ENCODE measurements at regions not wholly inside any gene's neighbourhood (a gene's known extent, or its start where the extent isn't known, plus 50 kb on each side); places are given as distances from the start of the nearest gene placed in this dataset.

DNA sequence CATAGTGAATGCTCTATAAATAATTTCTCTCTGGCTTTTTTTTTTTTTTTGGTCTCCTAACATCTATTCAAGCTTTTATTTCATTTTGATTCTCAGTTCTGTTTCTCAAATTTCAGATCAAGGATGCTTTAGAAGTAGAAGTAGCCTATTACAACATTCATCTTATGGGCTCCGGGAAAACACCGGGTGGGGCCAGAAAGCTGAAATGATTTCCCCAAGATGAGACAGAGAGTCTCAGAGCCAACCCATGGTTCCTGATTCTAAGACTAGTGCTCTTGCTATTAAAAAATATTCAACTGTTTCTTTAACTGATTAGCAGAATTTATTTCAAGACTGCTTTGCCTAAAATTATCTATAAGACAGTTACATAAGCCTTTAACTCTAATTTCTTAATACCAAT, 147.2 kb upstream of the CCDC68 start (continued):
- TF ChIP-seq, protein P1, sequence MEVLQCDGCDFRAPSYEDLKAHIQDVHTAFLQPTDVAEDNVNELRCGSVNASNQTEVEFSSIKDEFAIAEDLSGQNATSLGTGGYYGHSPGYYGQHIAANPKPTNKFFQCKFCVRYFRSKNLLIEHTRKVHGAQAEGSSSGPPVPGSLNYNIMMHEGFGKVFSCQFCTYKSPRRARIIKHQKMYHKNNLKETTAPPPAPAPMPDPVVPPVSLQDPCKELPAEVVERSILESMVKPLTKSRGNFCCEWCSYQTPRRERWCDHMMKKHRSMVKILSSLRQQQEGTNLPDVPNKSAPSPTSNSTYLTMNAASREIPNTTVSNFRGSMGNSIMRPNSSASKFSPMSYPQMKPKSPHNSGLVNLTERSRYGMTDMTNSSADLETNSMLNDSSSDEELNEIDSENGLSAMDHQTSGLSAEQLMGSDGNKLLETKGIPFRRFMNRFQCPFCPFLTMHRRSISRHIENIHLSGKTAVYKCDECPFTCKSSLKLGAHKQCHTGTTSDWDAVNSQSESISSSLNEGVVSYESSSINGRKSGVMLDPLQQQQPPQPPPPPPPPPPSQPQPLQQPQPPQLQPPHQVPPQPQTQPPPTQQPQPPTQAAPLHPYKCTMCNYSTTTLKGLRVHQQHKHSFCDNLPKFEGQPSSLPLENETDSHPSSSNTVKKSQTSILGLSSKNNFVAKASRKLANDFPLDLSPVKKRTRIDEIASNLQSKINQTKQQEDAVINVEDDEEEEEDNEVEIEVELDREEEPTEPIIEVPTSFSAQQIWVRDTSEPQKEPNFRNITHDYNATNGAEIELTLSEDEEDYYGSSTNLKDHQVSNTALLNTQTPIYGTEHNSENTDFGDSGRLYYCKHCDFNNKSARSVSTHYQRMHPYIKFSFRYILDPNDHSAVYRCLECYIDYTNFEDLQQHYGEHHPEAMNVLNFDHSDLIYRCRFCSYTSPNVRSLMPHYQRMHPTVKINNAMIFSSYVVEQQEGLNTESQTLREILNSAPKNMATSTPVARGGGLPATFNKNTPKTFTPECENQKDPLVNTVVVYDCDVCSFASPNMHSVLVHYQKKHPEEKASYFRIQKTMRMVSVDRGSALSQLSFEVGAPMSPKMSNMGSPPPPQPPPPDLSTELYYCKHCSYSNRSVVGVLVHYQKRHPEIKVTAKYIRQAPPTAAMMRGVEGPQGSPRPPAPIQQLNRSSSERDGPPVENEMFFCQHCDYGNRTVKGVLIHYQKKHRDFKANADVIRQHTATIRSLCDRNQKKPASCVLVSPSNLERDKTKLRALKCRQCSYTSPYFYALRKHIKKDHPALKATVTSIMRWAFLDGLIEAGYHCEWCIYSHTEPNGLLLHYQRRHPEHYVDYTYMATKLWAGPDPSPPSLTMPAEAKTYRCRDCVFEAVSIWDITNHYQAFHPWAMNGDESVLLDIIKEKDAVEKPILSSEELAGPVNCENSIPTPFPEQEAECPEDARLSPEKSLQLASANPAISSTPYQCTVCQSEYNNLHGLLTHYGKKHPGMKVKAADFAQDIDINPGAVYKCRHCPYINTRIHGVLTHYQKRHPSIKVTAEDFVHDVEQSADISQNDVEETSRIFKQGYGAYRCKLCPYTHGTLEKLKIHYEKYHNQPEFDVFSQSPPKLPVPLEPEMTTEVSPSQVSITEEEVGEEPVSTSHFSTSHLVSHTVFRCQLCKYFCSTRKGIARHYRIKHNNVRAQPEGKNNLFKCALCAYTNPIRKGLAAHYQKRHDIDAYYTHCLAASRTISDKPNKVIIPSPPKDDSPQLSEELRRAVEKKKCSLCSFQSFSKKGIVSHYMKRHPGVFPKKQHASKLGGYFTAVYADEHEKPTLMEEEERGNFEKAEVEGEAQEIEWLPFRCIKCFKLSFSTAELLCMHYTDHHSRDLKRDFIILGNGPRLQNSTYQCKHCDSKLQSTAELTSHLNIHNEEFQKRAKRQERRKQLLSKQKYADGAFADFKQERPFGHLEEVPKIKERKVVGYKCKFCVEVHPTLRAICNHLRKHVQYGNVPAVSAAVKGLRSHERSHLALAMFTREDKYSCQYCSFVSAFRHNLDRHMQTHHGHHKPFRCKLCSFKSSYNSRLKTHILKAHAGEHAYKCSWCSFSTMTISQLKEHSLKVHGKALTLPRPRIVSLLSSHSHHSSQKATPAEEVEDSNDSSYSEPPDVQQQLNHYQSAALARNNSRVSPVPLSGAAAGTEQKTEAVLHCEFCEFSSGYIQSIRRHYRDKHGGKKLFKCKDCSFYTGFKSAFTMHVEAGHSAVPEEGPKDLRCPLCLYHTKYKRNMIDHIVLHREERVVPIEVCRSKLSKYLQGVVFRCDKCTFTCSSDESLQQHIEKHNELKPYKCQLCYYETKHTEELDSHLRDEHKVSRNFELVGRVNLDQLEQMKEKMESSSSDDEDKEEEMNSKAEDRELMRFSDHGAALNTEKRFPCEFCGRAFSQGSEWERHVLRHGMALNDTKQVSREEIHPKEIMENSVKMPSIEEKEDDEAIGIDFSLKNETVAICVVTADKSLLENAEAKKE (CRISPR knock-in tag; IDR thresholded peaks at IDR 0.05) = no peak
- TF ChIP-seq STAT1 (IDR thresholded peaks at IDR 0.05; ENCODE audit: unreplicated experiment) = no peak

DNA sequence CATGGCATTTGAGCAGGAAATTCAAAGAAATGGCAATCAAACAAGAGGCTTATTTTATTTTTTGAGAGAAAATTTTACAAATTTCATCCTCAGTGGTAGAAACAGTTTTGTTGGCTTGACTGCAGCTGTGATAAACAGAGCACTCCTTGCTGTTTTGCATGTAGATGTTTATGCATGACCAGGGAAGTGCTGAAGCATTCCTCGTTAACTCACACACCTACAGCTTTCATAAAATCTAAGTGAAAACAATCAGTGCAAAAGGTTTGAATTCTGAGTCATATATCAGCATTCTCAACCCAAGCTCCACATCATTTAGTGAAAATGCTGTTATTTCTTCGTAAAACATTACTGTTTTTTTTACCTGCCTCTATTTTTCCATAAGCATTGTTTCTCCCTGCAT, 146.6 kb upstream of the CCDC68 start:
- Mint-ChIP-seq H3K9me3 (no peaks in the 10 kb centered on the region), H3K27ac (no peak overlapping the region), H3K4me3 (no peak overlapping the region), H3K4me1 (peaks cover 12% of the 10 kb centered on the region), H3K36me3 (ENCODE audit: low read depth) (no peaks in the 10 kb centered on the region), H3K27me3 (ENCODE audit: insufficient read depth, low read depth, poor library complexity) (no peaks in the 10 kb centered on the region)
- Histone ChIP-seq H3K27me3 (ENCODE audit: insufficient read depth) (no peaks in the 10 kb centered on the region), H3K9me2 (ENCODE audit: insufficient read depth) (0 out of 2 replicates have a peak, but pooled peaks cover under 1% of the 10 kb centered on the region), H3K79me2 (replicated peaks; ENCODE audit: insufficient read depth) (no peaks in the 10 kb centered on the region), H3K4me1 (ENCODE audit: insufficient read depth) (peaks cover 6% of the 10 kb centered on the region; the same call in 1 of the 2 replicates), H3K27ac (ENCODE audit: low read depth) (no peak overlapping the region), H3K4me3 (no peak overlapping the region), H2AFZ (no peak overlapping the region), H3K36me3 (ENCODE audit: insufficient read depth) (no peaks in the 10 kb centered on the region), H3F3A (replicated peaks; ENCODE audit: low read depth) (no peaks in the 10 kb centered on the region), H4K20me1 (replicated peaks; ENCODE audit: insufficient read depth) (no peaks in the 10 kb centered on the region), H3K4me2 (no peak overlapping the region)
- DNase-seq (ENCODE audit: low spot score) = no peak
- ATAC-seq = no peak
- TF ChIP-seq CREB1 (CRISPR knock-in tag; IDR thresholded peaks at IDR 0.05; ENCODE audit: low read depth) = no peak
- TF ChIP-seq POLR2AphosphoS5 (IDR thresholded peaks at IDR 0.05; ENCODE audit: low read depth) = no peak
- TF ChIP-seq STAT1 (IDR thresholded peaks at IDR 0.05; ENCODE audit: unreplicated experiment) = no peak
- no peak for TF ChIP-seq EZH2phosphoT487 (IDR thresholded peaks at IDR 0.05; ENCODE audit: unreplicated experiment)
- no peak for TF ChIP-seq ZNF114 (CRISPR knock-in tag; IDR thresholded peaks at IDR 0.05)
- no peak for TF ChIP-seq ZNF331 (CRISPR knock-in tag; IDR thresholded peaks at IDR 0.05; ENCODE audit: low read depth)
- TF ChIP-seq, protein P2, sequence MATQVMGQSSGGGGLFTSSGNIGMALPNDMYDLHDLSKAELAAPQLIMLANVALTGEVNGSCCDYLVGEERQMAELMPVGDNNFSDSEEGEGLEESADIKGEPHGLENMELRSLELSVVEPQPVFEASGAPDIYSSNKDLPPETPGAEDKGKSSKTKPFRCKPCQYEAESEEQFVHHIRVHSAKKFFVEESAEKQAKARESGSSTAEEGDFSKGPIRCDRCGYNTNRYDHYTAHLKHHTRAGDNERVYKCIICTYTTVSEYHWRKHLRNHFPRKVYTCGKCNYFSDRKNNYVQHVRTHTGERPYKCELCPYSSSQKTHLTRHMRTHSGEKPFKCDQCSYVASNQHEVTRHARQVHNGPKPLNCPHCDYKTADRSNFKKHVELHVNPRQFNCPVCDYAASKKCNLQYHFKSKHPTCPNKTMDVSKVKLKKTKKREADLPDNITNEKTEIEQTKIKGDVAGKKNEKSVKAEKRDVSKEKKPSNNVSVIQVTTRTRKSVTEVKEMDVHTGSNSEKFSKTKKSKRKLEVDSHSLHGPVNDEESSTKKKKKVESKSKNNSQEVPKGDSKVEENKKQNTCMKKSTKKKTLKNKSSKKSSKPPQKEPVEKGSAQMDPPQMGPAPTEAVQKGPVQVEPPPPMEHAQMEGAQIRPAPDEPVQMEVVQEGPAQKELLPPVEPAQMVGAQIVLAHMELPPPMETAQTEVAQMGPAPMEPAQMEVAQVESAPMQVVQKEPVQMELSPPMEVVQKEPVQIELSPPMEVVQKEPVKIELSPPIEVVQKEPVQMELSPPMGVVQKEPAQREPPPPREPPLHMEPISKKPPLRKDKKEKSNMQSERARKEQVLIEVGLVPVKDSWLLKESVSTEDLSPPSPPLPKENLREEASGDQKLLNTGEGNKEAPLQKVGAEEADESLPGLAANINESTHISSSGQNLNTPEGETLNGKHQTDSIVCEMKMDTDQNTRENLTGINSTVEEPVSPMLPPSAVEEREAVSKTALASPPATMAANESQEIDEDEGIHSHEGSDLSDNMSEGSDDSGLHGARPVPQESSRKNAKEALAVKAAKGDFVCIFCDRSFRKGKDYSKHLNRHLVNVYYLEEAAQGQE (IDR thresholded peaks at IDR 0.05; ENCODE audit: unreplicated experiment) = no peak
